GM19463 (cell line): ENCODE measurements at regions not wholly inside any gene's neighbourhood (a gene's known extent, or its start where the extent isn't known, plus 50 kb on each side); places are given as distances from the start of the nearest gene placed in this dataset.

Source experiments
- ATAC-seq: cut with Tn5 transposase; IDR thresholded peaks from one replicate; pipeline ENCODE4 v1.9.1; 2021; ENCODE audit warnings: mild to moderate bottlenecking, moderate library complexity; ENCODE audit not compliant: unreplicated experiment

DNA sequence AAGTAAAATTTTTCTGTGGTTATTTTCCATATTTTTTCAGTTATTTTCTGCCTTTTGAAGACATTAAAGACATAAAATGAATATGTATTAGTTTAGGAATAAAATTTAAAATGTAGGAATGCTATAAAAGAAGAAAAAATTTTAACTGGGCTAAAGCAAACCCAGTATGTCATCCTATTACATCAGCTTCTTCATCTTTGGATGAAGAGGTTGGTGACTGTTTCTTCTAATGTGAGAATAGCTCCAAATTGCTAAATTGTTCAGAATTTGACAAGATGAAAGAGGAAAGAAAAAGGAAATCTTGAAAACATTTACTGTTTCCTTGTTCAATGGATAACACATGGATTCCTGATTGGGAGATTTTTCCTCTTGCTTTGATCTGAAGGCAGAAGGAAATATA lies 52.7 kb upstream of the PZP start:
- no peak for ATAC-seq

DNA sequence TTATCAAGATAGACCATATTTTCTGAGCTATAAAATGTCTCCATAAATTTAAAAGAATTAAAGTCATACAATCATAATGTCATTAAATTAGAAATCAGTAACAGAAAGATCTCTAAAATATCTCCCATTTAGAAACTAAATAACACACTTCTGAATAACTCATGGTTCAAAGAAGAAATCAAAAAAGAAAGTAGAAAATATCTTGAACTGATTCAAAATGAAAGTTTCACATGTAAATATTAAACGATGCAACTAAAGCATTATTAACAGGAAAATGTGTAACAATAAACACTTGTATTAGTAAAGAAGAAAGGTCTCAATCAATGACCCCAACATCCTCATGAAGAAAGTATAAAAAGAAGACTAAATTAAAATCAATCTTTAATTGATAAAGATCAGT lies 50.5 kb upstream of the PZP start:
- no peak for ATAC-seq
